GM19463 (cell line): ENCODE measurements at regions not wholly inside any gene's neighbourhood (a gene's known extent, or its start where the extent isn't known, plus 50 kb on each side); places are given as distances from the start of the nearest gene placed in this dataset.

ENCODE experiments used
- ATAC-seq: cut with Tn5 transposase; IDR thresholded peaks from one replicate; pipeline ENCODE4 v1.9.1; 2021; ENCODE audit warnings: mild to moderate bottlenecking, moderate library complexity; ENCODE audit not compliant: unreplicated experiment

GRCh38 chr5:3004361-3005080 lies 253.0 kb upstream of the IRX2 start:
- ATAC-seq: no peak

- ATAC-seq: no peak
Measured at GRCh38 chr5:3002230-3002629, 250.8 kb upstream of the IRX2 start.

GRCh38 chr5:3000631-3001030 lies 249.2 kb upstream of the IRX2 start:
- ATAC-seq: no peak

GRCh38 chr5:2999926-3000325 lies 248.4 kb upstream of the IRX2 start:
- no peak for ATAC-seq

- no peak for ATAC-seq
Measured at GRCh38 chr5:2998106-2998505, 246.6 kb upstream of the IRX2 start.

GRCh38 chr5:2997179-2997578 lies 245.7 kb upstream of the IRX2 start:
- ATAC-seq: no peak

GRCh38 chr5:2996687-2997086 lies 245.2 kb upstream of the IRX2 start:
- no peak for ATAC-seq

- ATAC-seq: no peak
Measured at GRCh38 chr5:2996248-2996647, 244.8 kb upstream of the IRX2 start.

GRCh38 chr5:2995667-2996066 lies 244.2 kb upstream of the IRX2 start:
- no peak for ATAC-seq

GRCh38 chr5:2995035-2995434 lies 243.6 kb upstream of the IRX2 start:
- no peak for ATAC-seq

- no peak for ATAC-seq
Measured at GRCh38 chr5:2993771-2994170, 242.3 kb upstream of the IRX2 start.

GRCh38 chr5:2993301-2993700 lies 241.8 kb upstream of the IRX2 start:
- ATAC-seq: no peak

GRCh38 chr5:2992806-2993205 lies 241.3 kb upstream of the IRX2 start:
- no peak for ATAC-seq

- ATAC-seq: no peak
Measured at GRCh38 chr5:2991884-2992283, 240.4 kb upstream of the IRX2 start.

GRCh38 chr5:2989517-2989916 lies 238.0 kb upstream of the IRX2 start:
- no peak for ATAC-seq

GRCh38 chr5:2986301-2986700 lies 234.8 kb upstream of the IRX2 start:
- ATAC-seq: no peak

- no peak for ATAC-seq
Measured at GRCh38 chr5:2985718-2986117, 234.2 kb upstream of the IRX2 start.

GRCh38 chr5:2983583-2984300 lies 232.3 kb upstream of the IRX2 start:
- no peak for ATAC-seq

GRCh38 chr5:2981652-2982051 lies 230.2 kb upstream of the IRX2 start:
- no peak for ATAC-seq

GRCh38 chr5:2981035-2981434 lies 229.6 kb upstream of the IRX2 start:
- no peak for ATAC-seq

- ATAC-seq: no peak
Measured at GRCh38 chr5:2960294-2960693, 208.8 kb upstream of the IRX2 start.

- no peak for ATAC-seq
Measured at GRCh38 chr5:2958976-2959375, 207.5 kb upstream of the IRX2 start.

GRCh38 chr5:2948875-2949274 lies 197.4 kb upstream of the IRX2 start:
- ATAC-seq: no peak
